HFFc6 (cell line): ENCODE measurements at regions not wholly inside any gene's neighbourhood (a gene's known extent, or its start where the extent isn't known, plus 50 kb on each side); places are given as distances from the start of the nearest gene placed in this dataset.

ENCODE experiments used
- DNase-seq: peaks from one replicate; pipeline ENCODE4 v3.0.0-alpha.2; 2018
- H3K27ac Mint-ChIP-seq: 2 replicates; pipeline ENCODE4 v1.8.0; 2020; ENCODE audit warnings: mild to moderate bottlenecking, mixed read lengths
- H3K27me3 Mint-ChIP-seq: 2 replicates; pipeline ENCODE4 v1.8.0; 2021; ENCODE audit warnings: mild to moderate bottlenecking, moderate library complexity, mixed read lengths; ENCODE audit not compliant: insufficient read depth
- H3K36me3 Mint-ChIP-seq: 2 replicates; pipeline ENCODE4 v1.8.0; 2021; ENCODE audit warnings: low read depth, mixed read lengths
- H3K4me1 Mint-ChIP-seq: 2 replicates; pipeline ENCODE4 v1.8.0; 2020; ENCODE audit warnings: low read depth, mixed read lengths
- H3K4me3 Mint-ChIP-seq: 2 replicates; pipeline ENCODE4 v1.8.0; 2020; ENCODE audit warnings: mild to moderate bottlenecking, moderate library complexity, mixed read lengths
- H3K9me3 Mint-ChIP-seq: 2 replicates; pipeline ENCODE4 v1.8.0; 2020; ENCODE audit warnings: mild to moderate bottlenecking, mixed read lengths
- CTCF ChIP-seq: fragments of 200-600 bp; sonication (generic); IDR thresholded peaks from 2 replicates; pipeline ENCODE4 v1.5.0; 2021; ENCODE audit warnings: antibody characterized with exemption, mild to moderate bottlenecking

DNA sequence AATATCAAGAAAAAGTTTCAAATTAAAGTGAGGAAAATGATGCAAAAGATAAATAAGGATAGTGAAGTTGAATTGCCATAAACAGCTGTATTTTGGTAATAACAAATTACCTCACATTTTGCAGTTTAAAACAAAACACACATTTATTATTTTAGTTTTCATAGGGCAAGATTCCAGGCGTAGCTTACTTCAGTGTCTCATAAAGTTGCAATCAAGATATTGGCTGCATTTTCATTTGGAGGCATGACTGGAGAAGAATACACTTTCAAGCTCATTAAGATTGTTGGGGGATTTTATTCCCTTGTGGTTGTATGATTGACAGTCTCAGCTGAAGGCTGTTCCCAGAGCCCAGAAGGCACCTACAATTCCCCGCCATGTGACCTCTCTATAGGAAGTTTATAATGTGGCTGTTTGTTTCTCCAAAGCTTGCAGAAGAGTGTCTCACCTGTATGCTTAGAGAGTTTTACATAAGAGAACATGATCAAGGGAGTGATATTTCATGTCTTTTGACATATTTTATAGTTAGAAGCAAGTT is 151.4 kb downstream of the OTOL1 start:
- no peak overlapping the region for H3K4me3 Mint-ChIP-seq

GRCh38 chr3:161649900-161650484 is 153.4 kb downstream of the OTOL1 start:
- TF ChIP-seq CTCF, result no peak
- Mint-ChIP-seq H3K4me1 (no peaks in the 10 kb centered on the region), H3K36me3 (no peaks in the 10 kb centered on the region), H3K27me3 (no peaks in the 10 kb centered on the region), H3K27ac (no peak overlapping the region), H3K9me3 (peaks cover 44% of the 10 kb centered on the region), H3K4me3 (no peak overlapping the region)
- no peak for DNase-seq

More for the DNA sequence above, 151.4 kb downstream of the OTOL1 start:
- H3K9me3 Mint-ChIP-seq, result peaks cover 29% of the 10 kb centered on the region
- DNase-seq, result no peak
- H3K36me3 Mint-ChIP-seq, result no peaks in the 10 kb centered on the region
- no peaks in the 10 kb centered on the region for H3K4me1 Mint-ChIP-seq
- no peak overlapping the region for H3K27ac Mint-ChIP-seq
- no peak for TF ChIP-seq CTCF
- no peaks in the 10 kb centered on the region for H3K27me3 Mint-ChIP-seq

GRCh38 chr3:161657786-161658185 is 161.2 kb downstream of the OTOL1 start:
- Mint-ChIP-seq H3K9me3 (peaks cover 51% of the 10 kb centered on the region), H3K36me3 (no peaks in the 10 kb centered on the region), H3K27me3 (no peaks in the 10 kb centered on the region), H3K4me1 (no peaks in the 10 kb centered on the region), H3K27ac (no peak overlapping the region), H3K4me3 (no peak overlapping the region)
- no peak for TF ChIP-seq CTCF
- DNase-seq, result no peak

DNA sequence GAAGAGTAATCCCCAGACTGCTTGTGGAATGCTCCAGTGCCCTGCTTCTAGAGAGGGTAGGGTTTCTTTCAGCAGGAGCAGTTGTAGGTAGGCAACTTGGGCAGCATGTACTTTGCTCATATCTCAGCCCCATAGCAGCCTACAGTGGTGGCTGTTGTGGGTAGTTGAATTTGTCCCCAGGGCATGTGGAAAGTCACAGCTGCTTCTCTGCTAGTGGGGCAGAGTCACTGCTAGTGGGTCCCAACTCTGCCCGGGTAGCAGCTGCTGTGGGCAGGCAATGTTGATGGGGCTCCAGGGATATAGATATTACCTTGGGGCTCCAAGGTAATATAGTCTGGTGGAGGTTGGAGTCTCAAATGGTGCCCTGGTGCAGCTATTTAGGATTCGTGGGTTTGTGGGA is 174.5 kb downstream of the OTOL1 start:
- no peak for DNase-seq
- TF ChIP-seq CTCF, result no peak
- H3K36me3 Mint-ChIP-seq, result no peaks in the 10 kb centered on the region; the same call in 1 of the 2 replicates
- no peak overlapping the region for H3K4me3 Mint-ChIP-seq
- H3K27me3 Mint-ChIP-seq, result no peaks in the 10 kb centered on the region
- H3K9me3 Mint-ChIP-seq, result peaks cover 47% of the 10 kb centered on the region
- no peaks in the 10 kb centered on the region for H3K4me1 Mint-ChIP-seq
- no peak overlapping the region for H3K27ac Mint-ChIP-seq

DNA sequence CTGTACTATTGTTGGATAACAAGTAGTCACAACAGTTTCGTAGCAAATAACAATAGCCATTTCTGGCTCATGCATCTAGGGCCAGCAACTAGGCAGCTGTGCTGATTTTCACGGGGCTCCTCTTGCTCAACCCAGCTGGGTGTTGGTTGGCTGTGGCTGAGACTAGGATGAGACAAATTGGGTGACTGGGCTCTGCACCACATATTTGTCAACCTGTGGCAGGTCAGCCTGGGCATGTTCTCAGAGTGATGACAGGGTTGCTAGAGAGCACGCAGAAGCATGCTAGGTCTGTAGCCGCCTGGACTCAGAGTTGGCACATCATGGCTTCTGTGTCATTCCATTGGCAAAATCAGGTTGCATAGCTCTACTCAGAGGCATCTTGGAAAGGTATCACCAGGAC is 175.9 kb downstream of the OTOL1 start:
- no peak for TF ChIP-seq CTCF
- Mint-ChIP-seq H3K4me3 (no peak overlapping the region), H3K9me3 (peaks cover 36% of the 10 kb centered on the region), H3K27me3 (no peaks in the 10 kb centered on the region), H3K36me3 (no peaks in the 10 kb centered on the region; the same call in 1 of the 2 replicates), H3K4me1 (no peaks in the 10 kb centered on the region), H3K27ac (no peak overlapping the region)
- no peak for DNase-seq
